HepG2 (cell line): ENCODE measurements at regions not wholly inside any gene's neighbourhood (a gene's known extent, or its start where the extent isn't known, plus 50 kb on each side); places are given as distances from the start of the nearest gene placed in this dataset.

Experiments
- BATF2 ChIP-seq: sonication (generic); formaldehyde crosslinking; IDR thresholded peaks from 2 replicates; pipeline ENCODE4 v1.8.0; 2022; ENCODE audit warnings: mild to moderate bottlenecking, missing genetic modification reagents, moderate library complexity
- BRD4 ChIP-seq: sonication (generic); formaldehyde crosslinking; IDR thresholded peaks from 2 replicates; pipeline ENCODE4 v1.4.0; 2020; ENCODE audit warnings: missing genetic modification reagents
- ELF3 ChIP-seq: IDR thresholded peaks from 2 replicates; pipeline ENCODE4 v1.6.1; 2016; ENCODE audit warnings: missing genetic modification reagents, missing compliant biosample characterization
- GATAD1 ChIP-seq: IDR thresholded peaks from 2 replicates; pipeline ENCODE4 v1.6.1; 2016; ENCODE audit warnings: missing genetic modification reagents, missing compliant biosample characterization
- HNF1B ChIP-seq: sonication (generic); formaldehyde crosslinking; IDR thresholded peaks from 2 replicates; pipeline ENCODE4 v1.5.1; 2020; ENCODE audit warnings: mild to moderate bottlenecking, moderate library complexity, missing genetic modification reagents
- IRF1 ChIP-seq: sonication (generic); formaldehyde crosslinking; IDR thresholded peaks from 2 replicates; pipeline ENCODE4 v1.4.0; 2020; ENCODE audit warnings: low read depth, mild to moderate bottlenecking, missing genetic modification reagents
- NFKBIZ ChIP-seq: IDR thresholded peaks from 2 replicates; pipeline ENCODE4 v1.6.1; 2018; ENCODE audit warnings: missing genetic modification reagents, missing compliant biosample characterization
- PRMT3 ChIP-seq: sonication (generic); formaldehyde crosslinking; IDR thresholded peaks from 2 replicates; pipeline ENCODE4 v1.8.1; 2022; ENCODE audit warnings: low read depth, mild to moderate bottlenecking, moderate library complexity, missing genetic modification reagents, borderline replicate concordance
- SIN3B ChIP-seq: fragments of 150-350 bp; IDR thresholded peaks from 2 replicates; pipeline ENCODE4 v1.6.1; 2014; ENCODE audit warnings: low read length
- SOX5 ChIP-seq: IDR thresholded peaks from 2 replicates; pipeline ENCODE4 v1.6.1; 2016; ENCODE audit warnings: borderline replicate concordance
- TP53 ChIP-seq: sonication (generic); formaldehyde crosslinking; conservative IDR thresholded peaks from 2 replicates; pipeline ENCODE4 v1.4.0; 2020; ENCODE audit warnings: missing genetic modification reagents
- ZBTB40 ChIP-seq, 2 experiments: fragments of 450-650 bp in 1 of 2; sonication (generic) in 1 of 2; formaldehyde crosslinking in 1 of 2; IDR thresholded peaks; 2 replicates each; pipeline versions ENCODE4 v1.6.1 to v1.8.0; 2016 to 2022; ENCODE audit warnings: antibody characterized with exemption in 1 of 2, mild to moderate bottlenecking in 1 of 2, missing genetic modification reagents in 1 of 2
- ZFP90 ChIP-seq: sonication (generic); formaldehyde crosslinking; IDR thresholded peaks from 2 replicates; pipeline ENCODE4 v1.8.0; 2022; ENCODE audit warnings: missing genetic modification reagents, mild to moderate bottlenecking, inconsistent platforms, borderline replicate concordance
- ZNF326 ChIP-seq: sonication (generic); formaldehyde crosslinking; IDR thresholded peaks from 2 replicates; pipeline ENCODE4 v1.4.0; 2020; ENCODE audit warnings: missing genetic modification reagents, borderline replicate concordance
- ZNF496 ChIP-seq: sonication (generic); formaldehyde crosslinking; IDR thresholded peaks from 2 replicates; pipeline ENCODE4 v1.8.1; 2023; ENCODE audit warnings: mild to moderate bottlenecking, moderate library complexity, missing genetic modification reagents; ENCODE audit not compliant: insufficient replicate concordance
- ZNF878 ChIP-seq: sonication (generic); formaldehyde crosslinking; IDR thresholded peaks from 2 replicates; pipeline ENCODE4 v1.8.1; 2023; ENCODE audit warnings: mild to moderate bottlenecking, missing genetic modification reagents, moderate library complexity

GRCh38 chr6:28802417-28803336 lies 121.1 kb downstream of the TRIM27 start (continued):
- TF ChIP-seq ZBTB40 (IDR thresholded peaks at IDR 0.05), result no peak
- TF ChIP-seq ZBTB40 (CRISPR knock-in tag; IDR thresholded peaks at IDR 0.05), result no peak
- TF ChIP-seq ZNF496, result no peak
- no peak for TF ChIP-seq SIN3B
- TF ChIP-seq BRD4 (CRISPR knock-in tag), result no peak
- no peak for TF ChIP-seq GATAD1
- TF ChIP-seq ZNF878, result no peak
- 0 out of 2 replicates have a peak, but pooled peaks have one; percentile 11 for TF ChIP-seq SOX5 (CRISPR knock-in tag)
- TF ChIP-seq ELF3 (CRISPR knock-in tag), result no peak
- no peak for TF ChIP-seq PRMT3
- no peak for TF ChIP-seq TP53 (CRISPR knock-in tag)
- no peak for TF ChIP-seq BATF2
- TF ChIP-seq HNF1B (CRISPR knock-in tag), result no peak
- TF ChIP-seq NFKBIZ (CRISPR knock-in tag), result no peak
- TF ChIP-seq ZNF326 (CRISPR knock-in tag), result no peak
- TF ChIP-seq IRF1 (CRISPR knock-in tag), result no peak
- TF ChIP-seq ZFP90, result no peak
